ENCODE measurements at regions not wholly inside any gene's neighbourhood (a gene's known extent, or its start where the extent isn't known, plus 50 kb on each side); places are given as distances from the start of the nearest gene placed in this dataset.

DNA sequence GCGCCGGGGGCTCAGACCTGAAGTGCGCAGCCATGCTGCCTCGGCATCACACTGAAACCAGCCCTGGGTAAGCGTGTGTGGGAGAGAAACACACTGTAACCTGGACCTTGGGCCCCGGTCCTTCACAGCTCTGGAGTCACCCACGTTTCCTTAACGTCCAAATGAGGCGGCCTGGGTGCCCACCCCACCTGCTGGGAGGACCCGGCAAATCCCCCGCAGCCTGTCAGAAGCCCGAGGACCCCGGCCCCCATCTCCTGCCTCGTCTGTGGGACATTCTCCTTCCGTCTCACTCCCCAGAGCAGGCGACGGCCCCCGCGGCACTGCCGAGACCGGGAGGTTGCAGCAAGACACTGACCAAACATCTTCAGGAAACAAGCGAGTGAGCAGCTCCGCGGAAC, 66.5 kb upstream of the GALNT9 start:
- BruUV-seq (replicated peaks): no TSS peak
- H4K5ac ChIP-seq (ENCODE audit: low read depth, low read length): no peak overlapping the region
- DNase-seq (no peak), ATAC-seq (ENCODE audit: low read depth) (no peak)
- H3K36me3 ChIP-seq (ENCODE audit: control insufficient read depth, insufficient read depth, low read length): no peaks in the 10 kb centered on the region
- dilution Hi-C loops (cut with HindIII; ENCODE audit: low sequenced_read_pairs, unreplicated experiment) (no loop called here), in situ Hi-C loops (cut with MboI; ENCODE audit: low sequenced_read_pairs) (no loop called here), intact Hi-C loops (cut with micrococcal nuclease) (no loop called here)
- no peak overlapping the region for H3K14ac ChIP-seq (replicated peaks; ENCODE audit: low read depth, low read length)
- no peak overlapping the region for H3K4ac ChIP-seq (ENCODE audit: low read depth, low read length)
- no peaks in the 10 kb centered on the region for H4K20me1 ChIP-seq (ENCODE audit: insufficient read depth, low read length)
- no peak for TF ChIP-seq NFE2L2 (IDR thresholded peaks at IDR 0.05; ENCODE audit: low read depth, low read length)
- TF ChIP-seq MXI1 (IDR thresholded peaks at IDR 0.05; ENCODE audit: borderline replicate concordance, low read depth, low read length): no peak
- TF ChIP-seq, protein P1, sequence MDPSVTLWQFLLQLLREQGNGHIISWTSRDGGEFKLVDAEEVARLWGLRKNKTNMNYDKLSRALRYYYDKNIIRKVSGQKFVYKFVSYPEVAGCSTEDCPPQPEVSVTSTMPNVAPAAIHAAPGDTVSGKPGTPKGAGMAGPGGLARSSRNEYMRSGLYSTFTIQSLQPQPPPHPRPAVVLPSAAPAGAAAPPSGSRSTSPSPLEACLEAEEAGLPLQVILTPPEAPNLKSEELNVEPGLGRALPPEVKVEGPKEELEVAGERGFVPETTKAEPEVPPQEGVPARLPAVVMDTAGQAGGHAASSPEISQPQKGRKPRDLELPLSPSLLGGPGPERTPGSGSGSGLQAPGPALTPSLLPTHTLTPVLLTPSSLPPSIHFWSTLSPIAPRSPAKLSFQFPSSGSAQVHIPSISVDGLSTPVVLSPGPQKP (IDR thresholded peaks at IDR 0.05; ENCODE audit: borderline replicate concordance, low read depth, low read length): no peak
- TF ChIP-seq, protein P2, sequence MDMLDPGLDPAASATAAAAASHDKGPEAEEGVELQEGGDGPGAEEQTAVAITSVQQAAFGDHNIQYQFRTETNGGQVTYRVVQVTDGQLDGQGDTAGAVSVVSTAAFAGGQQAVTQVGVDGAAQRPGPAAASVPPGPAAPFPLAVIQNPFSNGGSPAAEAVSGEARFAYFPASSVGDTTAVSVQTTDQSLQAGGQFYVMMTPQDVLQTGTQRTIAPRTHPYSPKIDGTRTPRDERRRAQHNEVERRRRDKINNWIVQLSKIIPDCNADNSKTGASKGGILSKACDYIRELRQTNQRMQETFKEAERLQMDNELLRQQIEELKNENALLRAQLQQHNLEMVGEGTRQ (IDR thresholded peaks at IDR 0.05; ENCODE audit: low read depth, low read length): no peak
- no peak for TF ChIP-seq POLR2A (IDR thresholded peaks at IDR 0.05; ENCODE audit: low read depth, low read length)
- TF ChIP-seq MAZ (IDR thresholded peaks at IDR 0.05; ENCODE audit: borderline replicate concordance, low read depth, low read length): no peak
- H4K8ac ChIP-seq (ENCODE audit: low read depth in 2 of 2, low read length in 2 of 2): no peak overlapping the region
- ChIA-PET POLR2A (ENCODE audit: unreplicated experiment) (no interaction called here), CTCF (no interaction called here)
- H3K9me3 ChIP-seq (ENCODE audit: control insufficient read depth, insufficient read depth, low read length): peaks cover 9% of the 10 kb centered on the region; the same call in 1 of the 2 replicates
- 64% methylated on average over 8 of the region's 24 CpGs; no CpG with 5 or more reads in 1 of the 2 experiments for WGBS, 2 experiments (ENCODE audit: extremely low coverage in 2 of 2, insufficient read length in 1 of 2)
- H2BK15ac ChIP-seq (ENCODE audit: low read depth, low read length): no peak overlapping the region
- H3K27ac ChIP-seq (ENCODE audit: insufficient read depth, low read length): no peak overlapping the region
- H2BK120ac ChIP-seq (ENCODE audit: low read depth, low read length): no peak overlapping the region
- no peak overlapping the region for H3K18ac ChIP-seq (ENCODE audit: low read depth, low read length)
- H3K4me1 ChIP-seq (ENCODE audit: control insufficient read depth, insufficient read depth, low read length): no peaks in the 10 kb centered on the region
- no peak overlapping the region for H4K91ac ChIP-seq (ENCODE audit: insufficient read depth, low read depth, low read length)
- no peak overlapping the region for H2BK5ac ChIP-seq (ENCODE audit: low read depth, low read length, poor library complexity, severe bottlenecking)
- no peaks in the 10 kb centered on the region for H3K79me1 ChIP-seq (ENCODE audit: low read depth in 1 of 2, low read length in 2 of 2)
- peaks cover 12% of the 10 kb centered on the region; the same call in 1 of the 2 replicates for H3K27me3 ChIP-seq (ENCODE audit: control insufficient read depth, insufficient read depth, low read length)
- H2BK20ac ChIP-seq (ENCODE audit: low read depth, low read length): no peak overlapping the region
- no peak overlapping the region for H3K9ac ChIP-seq (ENCODE audit: low read depth, low read length)
- no peak overlapping the region for H3K23ac ChIP-seq (ENCODE audit: low read depth, low read length)
- H3K4me2 ChIP-seq (ENCODE audit: low read depth, low read length): no peak overlapping the region
- no peak overlapping the region for H3K56ac ChIP-seq (ENCODE audit: extremely low read depth, insufficient read depth, low read length)
- H2AFZ ChIP-seq (replicated peaks; ENCODE audit: low read length, poor library complexity): no peak overlapping the region
- no peak overlapping the region for H2AK9ac ChIP-seq (replicated peaks; ENCODE audit: low read depth, low read length, poor library complexity)
- no peak overlapping the region for H3K4me3 ChIP-seq (ENCODE audit: insufficient read depth, low read depth, low read length)
- no peak overlapping the region for H2AK5ac ChIP-seq (ENCODE audit: low read depth, low read length)
- H3K9me1 ChIP-seq (ENCODE audit: insufficient read depth, low read length): no peaks in the 10 kb centered on the region

Data from IMR-90 (cell line).